SK-N-SH treated with all-trans-retinoic acid at 6 μM for 48 hours (cell line): ENCODE measurements at regions not wholly inside any gene's neighbourhood (a gene's known extent, or its start where the extent isn't known, plus 50 kb on each side); places are given as distances from the start of the nearest gene placed in this dataset.

Source experiments
- ATAC-seq: fragments of 200-7000 bp; cut with Tn5 transposase; 3 replicates; pipeline ENCODE4 v1.9.1; 2020; ENCODE audit warnings: mild to moderate bottlenecking, moderate library complexity
- ARNTL ChIP-seq: fragments of 450-650 bp; formaldehyde crosslinking; IDR thresholded peaks from 2 replicates; pipeline ENCODE4 v1.5.0; 2020; ENCODE audit warnings: low read depth, mild to moderate bottlenecking, moderate library complexity, borderline replicate concordance
- BACH2 ChIP-seq: fragments of 250-450 bp; sonication (Bioruptor Pico); IDR thresholded peaks from 2 replicates; pipeline ENCODE4 v1.9.0; 2021; ENCODE audit warnings: mild to moderate bottlenecking, borderline replicate concordance
- CREB5 ChIP-seq: fragments of 250-450 bp; sonication (Bioruptor Pico); IDR thresholded peaks from 2 replicates; pipeline ENCODE4 v1.5.1; 2020; ENCODE audit warnings: low read depth, mild to moderate bottlenecking, moderate library complexity
- CSDC2 ChIP-seq: fragments of 250-450 bp; sonication (Bioruptor Pico); IDR thresholded peaks from 2 replicates; pipeline ENCODE4 v1.5.0; 2020; ENCODE audit warnings: mild to moderate bottlenecking, moderate library complexity
- CSRNP3 ChIP-seq: fragments of 250-450 bp; sonication (Bioruptor Pico); IDR thresholded peaks from 2 replicates; pipeline ENCODE4 v1.5.1; 2021; ENCODE audit warnings: mild to moderate bottlenecking, moderate library complexity
- ESRRG ChIP-seq: fragments of 250-450 bp; sonication (Bioruptor Pico); IDR thresholded peaks from 2 replicates; pipeline ENCODE4 v1.6.1; 2021; ENCODE audit warnings: mild to moderate bottlenecking
- ISL1 ChIP-seq: fragments of 250-450 bp; sonication (Bioruptor Pico); IDR thresholded peaks from 2 replicates; pipeline ENCODE4 v2.1.2; 2022; ENCODE audit warnings: mild to moderate bottlenecking, moderate library complexity
- PATZ1 ChIP-seq: fragments of 250-450 bp; sonication (Bioruptor Pico); IDR thresholded peaks from 2 replicates; pipeline ENCODE4 v1.8.0; 2020; ENCODE audit warnings: mild to moderate bottlenecking, moderate library complexity, borderline replicate concordance
- POU6F1 ChIP-seq: fragments of 250-450 bp; sonication (Bioruptor Pico); IDR thresholded peaks from 2 replicates; pipeline ENCODE4 v1.8.0; 2021; ENCODE audit warnings: low read depth, mild to moderate bottlenecking, moderate library complexity, borderline replicate concordance
- PPARA ChIP-seq: fragments of 250-450 bp; sonication (Bioruptor Pico); IDR thresholded peaks from 2 replicates; pipeline ENCODE4 v1.5.0; 2020; ENCODE audit warnings: mild to moderate bottlenecking, borderline replicate concordance
- RARB ChIP-seq: fragments of 250-450 bp; sonication (Bioruptor Pico); IDR thresholded peaks from 2 replicates; pipeline ENCODE4 v1.8.0; 2021; ENCODE audit warnings: mild to moderate bottlenecking, moderate library complexity
- SNAI2 ChIP-seq: fragments of 250-450 bp; sonication (Bioruptor Pico); IDR thresholded peaks from 2 replicates; pipeline ENCODE4 v1.5.0; 2020; ENCODE audit warnings: mild to moderate bottlenecking, moderate library complexity
- TCF4 ChIP-seq: fragments of 250-450 bp; sonication (Bioruptor Pico); IDR thresholded peaks from 2 replicates; pipeline ENCODE4 v1.8.0; 2021; ENCODE audit warnings: mild to moderate bottlenecking, moderate library complexity, borderline replicate concordance
- TOX ChIP-seq: fragments of 250-450 bp; sonication (Bioruptor Pico); IDR thresholded peaks from 2 replicates; pipeline ENCODE4 v1.8.0; 2021; ENCODE audit warnings: mild to moderate bottlenecking, moderate library complexity, borderline replicate concordance
- TSHZ2 ChIP-seq: fragments of 250-450 bp; sonication (Bioruptor Pico); IDR thresholded peaks from 2 replicates; pipeline ENCODE4 v1.5.0; 2020; ENCODE audit warnings: mild to moderate bottlenecking, moderate library complexity
- ZC3H10 ChIP-seq: fragments of 250-450 bp; sonication (Bioruptor Pico); IDR thresholded peaks from 2 replicates; pipeline ENCODE4 v1.5.1; 2021; ENCODE audit warnings: mild to moderate bottlenecking, moderate library complexity
- ZFP30 ChIP-seq: fragments of 450-650 bp; formaldehyde crosslinking; IDR thresholded peaks from 2 replicates; pipeline ENCODE4 v1.5.0; 2022; ENCODE audit warnings: mild to moderate bottlenecking, moderate library complexity
- ZNF565 ChIP-seq: fragments of 450-650 bp; formaldehyde crosslinking; conservative IDR thresholded peaks from 2 replicates; pipeline ENCODE4 v1.5.0; 2020; ENCODE audit warnings: low read depth, mild to moderate bottlenecking, moderate library complexity
- ZNF70 ChIP-seq: fragments of 450-650 bp; formaldehyde crosslinking; IDR thresholded peaks from 2 replicates; pipeline ENCODE4 v1.5.0; 2020; ENCODE audit warnings: mild to moderate bottlenecking, moderate library complexity
- ZNF8 ChIP-seq: fragments of 450-650 bp; formaldehyde crosslinking; IDR thresholded peaks from 2 replicates; pipeline ENCODE4 v1.5.0; 2020; ENCODE audit warnings: mild to moderate bottlenecking, moderate library complexity

- no peak for TF ChIP-seq TSHZ2
- TF ChIP-seq BACH2 = no peak
- no peak for TF ChIP-seq ZC3H10 (CRISPR knock-in tag)
- no peak for TF ChIP-seq ZNF70 (CRISPR knock-in tag)
- no peak for TF ChIP-seq RARB (CRISPR knock-in tag)
- TF ChIP-seq ZFP30 = no peak
- no peak for TF ChIP-seq CSDC2 (CRISPR knock-in tag)
- TF ChIP-seq ARNTL (CRISPR knock-in tag) = no peak
- no peak for TF ChIP-seq CSRNP3 (CRISPR knock-in tag)
- no peak for TF ChIP-seq ISL1 (CRISPR knock-in tag)
Measured at GRCh38 chr7:20865684-20866083, 79.0 kb upstream of the SP8 start (continued).

- TF ChIP-seq ZNF565 (CRISPR knock-in tag) (no peak), SNAI2 (CRISPR knock-in tag) (no peak), TOX (CRISPR knock-in tag) (no peak)
- ATAC-seq = no peak
Measured at GRCh38 chr7:20870977-20871376, 84.3 kb upstream of the SP8 start.

GRCh38 chr7:20892776-20893175, 106.1 kb upstream of the SP8 start:
- ATAC-seq = no peak
- TF ChIP-seq PPARA (no peak), ZNF8 (CRISPR knock-in tag) (no peak), SNAI2 (CRISPR knock-in tag) (no peak), PATZ1 (CRISPR knock-in tag) (no peak), POU6F1 (CRISPR knock-in tag) (no peak), TCF4 (CRISPR knock-in tag) (no peak), CSDC2 (CRISPR knock-in tag) (no peak)

- ATAC-seq = no peak
Measured at GRCh38 chr7:20894806-20895205, 108.1 kb upstream of the SP8 start.

More at GRCh38 chr7:20894806-20895205, 108.1 kb upstream of the SP8 start:
- TF ChIP-seq ESRRG (CRISPR knock-in tag) (no peak), CREB5 (CRISPR knock-in tag) (no peak)
